Left cardiac atrium (tissue), 4 donors: ENCODE measurements at regions not wholly inside any gene's neighbourhood (a gene's known extent, or its start where the extent isn't known, plus 50 kb on each side); places are given as distances from the start of the nearest gene placed in this dataset.
"Not testable (repeated sequence)": the region's sequence is repeated elsewhere in the genome, so short reads cannot be mapped to it uniquely, and the experiment has no call there.

Source experiments
- ATAC-seq, 2 donors: fragments of 200-7000 bp; cut with Tn5 transposase; one replicate each; pipeline ENCODE4 v1.9.1; 2020; ENCODE audit warnings: mild to moderate bottlenecking in 2 of 2, moderate library complexity in 2 of 2
- DNase-seq: peaks from one replicate; pipeline ENCODE4 v3.0.0-alpha.2; 2020
- intact Hi-C, 2 donors: fragments of 100-400 bp; cut with DNase I; formaldehyde crosslinking; loops; one replicate each; pipeline versions ENCODE4 v1.14.1 to v1.15.1; 2022 to 2023
- donor health status: DM: no; HTN: yes; CAD: no.
- donor health status: DM: no; HTN: yes; CAD: no; lungs with severe emphysema.
- donor health status: DM: yes; HTN: yes; CAD: no.
- donor health status: Dilated cardiomyopathy.

DNA sequence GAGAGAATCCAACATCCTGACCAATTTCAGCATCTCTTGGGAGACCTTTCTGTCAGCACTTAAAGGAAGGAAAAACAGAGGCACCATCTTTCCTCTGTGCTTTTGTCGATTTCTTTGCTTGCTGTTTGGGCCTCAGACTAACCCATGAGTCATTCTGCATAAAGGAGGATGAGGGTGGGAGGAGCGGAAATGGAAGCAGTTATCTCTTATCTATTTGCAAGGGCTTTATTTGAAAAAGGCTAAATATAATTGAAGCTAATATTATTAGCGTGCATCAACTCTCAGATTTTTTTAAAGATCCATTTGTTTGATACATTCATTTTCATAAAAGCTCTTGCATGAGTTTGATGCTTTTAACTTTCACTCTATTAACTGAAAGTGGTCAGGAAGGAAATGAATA lies 72.9 kb downstream of the ZNF622 start:
- ATAC-seq (no peak), DNase-seq (no peak)
- intact Hi-C loops = no loop called here

DNA sequence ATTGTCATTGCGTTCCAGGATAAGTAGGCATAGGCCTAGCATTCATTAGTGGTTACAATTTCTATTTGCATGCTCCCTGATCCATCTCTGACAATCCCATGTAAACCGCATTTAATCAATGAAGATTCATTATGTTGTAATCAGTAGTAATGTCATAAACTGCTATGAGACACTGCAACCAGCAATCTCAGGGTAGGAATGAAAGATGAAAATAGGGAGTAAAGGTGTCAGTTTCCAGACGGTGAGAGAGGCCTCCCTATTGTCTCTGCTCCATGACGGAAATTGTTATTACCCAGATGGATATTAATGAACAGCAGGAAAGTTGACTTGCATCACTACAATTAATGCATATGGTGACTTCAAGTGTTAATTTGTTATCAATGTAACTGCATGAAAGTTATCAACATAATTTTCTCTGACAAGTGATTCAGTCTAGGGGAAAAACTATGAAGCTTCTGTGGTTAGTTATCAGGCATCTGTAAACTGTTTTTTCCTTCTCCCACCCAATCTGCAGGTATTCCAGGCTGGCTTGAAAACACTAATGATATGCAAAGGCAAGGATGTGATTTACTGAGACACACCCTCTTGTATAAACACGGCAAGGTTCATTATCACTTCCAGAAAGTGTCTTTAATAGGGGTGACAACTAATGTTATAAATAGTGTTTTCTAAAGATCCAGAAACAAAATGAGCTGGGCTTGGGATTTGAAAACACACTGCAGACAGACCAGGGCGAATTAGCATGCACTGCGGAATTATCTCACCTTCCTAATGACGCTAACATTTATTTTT lies 73.5 kb downstream of the ZNF622 start:
- DNase-seq (no peak), ATAC-seq (no peak)
- intact Hi-C loops = no loop called here

DNA sequence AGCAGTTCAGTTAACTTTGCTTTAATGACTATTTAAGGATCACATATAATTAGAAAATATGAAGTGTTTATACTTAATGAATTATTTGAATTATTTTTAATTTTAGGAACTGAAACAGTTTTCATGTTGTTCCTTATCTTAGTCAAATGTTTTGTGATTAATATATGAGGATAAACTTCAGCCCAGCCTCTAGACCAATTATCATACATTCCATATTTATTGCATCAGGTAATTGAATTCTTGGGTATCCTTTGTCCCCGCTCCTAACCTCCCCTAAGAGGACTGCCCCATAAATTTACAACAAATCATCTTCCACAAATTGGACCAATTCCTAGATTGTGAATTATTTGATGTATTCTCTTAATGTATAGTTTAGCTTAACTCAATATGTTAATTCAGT lies 74.8 kb downstream of the ZNF622 start:
- DNase-seq = no peak
- ATAC-seq = no peak
- intact Hi-C loops = no loop called here

DNA sequence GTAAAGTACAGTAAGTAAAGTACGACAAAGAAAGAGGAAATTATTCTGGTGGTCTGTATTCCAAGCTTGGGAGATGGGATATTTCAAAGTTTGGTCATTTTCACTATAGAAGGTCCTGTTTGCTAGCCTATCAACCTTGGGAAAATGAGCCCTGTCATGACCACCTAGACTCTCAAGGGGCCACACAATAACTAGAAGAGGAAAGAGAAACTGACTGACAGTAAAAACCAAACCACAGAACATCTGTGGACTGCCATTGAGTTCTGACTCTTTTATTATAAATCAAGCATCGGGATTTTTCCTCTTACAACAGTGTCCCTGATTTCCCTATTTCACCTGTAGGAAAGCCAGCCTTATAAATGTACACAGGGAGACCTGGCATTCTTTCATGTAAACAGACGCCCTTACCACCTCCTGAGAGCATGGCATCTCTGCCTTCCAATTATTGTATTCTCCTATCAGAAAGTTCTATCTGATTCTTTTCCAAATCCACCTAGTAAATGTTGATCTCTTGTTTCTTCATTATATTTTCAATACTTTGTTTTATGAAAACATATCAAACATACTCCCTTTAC lies 80.0 kb downstream of the ZNF622 start:
- no peak for DNase-seq
- no peak for ATAC-seq
- intact Hi-C loops = no loop called here

DNA sequence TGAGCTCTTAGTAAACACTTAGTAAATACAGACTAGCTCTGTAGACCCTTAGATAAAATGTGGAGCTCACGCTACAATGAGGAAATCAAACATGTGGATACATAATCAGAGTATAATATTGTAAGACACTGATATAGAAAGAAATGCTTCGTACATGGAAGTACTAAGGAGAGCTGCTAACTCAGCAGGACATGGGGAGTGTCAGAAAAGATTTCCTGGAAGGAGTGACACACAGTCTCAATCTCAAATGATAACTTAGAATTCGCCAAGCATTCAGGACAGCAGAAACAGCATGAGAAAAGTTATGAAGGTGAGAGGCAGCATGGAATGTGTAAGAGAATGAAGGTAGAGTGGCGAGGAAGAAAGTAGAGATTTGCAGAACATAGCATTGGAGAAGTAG lies 80.8 kb downstream of the ZNF622 start:
- ATAC-seq (no peak), DNase-seq (no peak)
- intact Hi-C loops = no loop called here

DNA sequence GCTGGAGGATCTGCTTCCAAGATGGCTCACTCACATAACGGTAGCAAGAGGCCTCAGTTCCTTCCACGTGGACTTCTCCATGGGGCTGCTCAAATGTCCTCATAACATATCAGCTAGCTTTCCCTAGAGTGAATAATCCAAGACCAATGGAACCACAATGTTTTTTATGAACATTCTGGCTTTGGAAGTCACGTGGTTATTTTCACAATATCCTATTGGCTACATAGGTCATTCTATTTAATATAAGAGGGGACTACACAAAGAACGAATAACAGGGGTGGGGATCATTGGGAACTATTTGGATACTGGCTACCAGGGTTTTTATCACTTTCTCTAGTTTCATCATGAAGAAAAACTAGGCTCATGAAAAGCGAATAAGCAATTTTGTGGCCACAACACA lies 81.4 kb downstream of the ZNF622 start:
- intact Hi-C loops = no loop called here
- no peak for DNase-seq
- ATAC-seq = no peak

DNA sequence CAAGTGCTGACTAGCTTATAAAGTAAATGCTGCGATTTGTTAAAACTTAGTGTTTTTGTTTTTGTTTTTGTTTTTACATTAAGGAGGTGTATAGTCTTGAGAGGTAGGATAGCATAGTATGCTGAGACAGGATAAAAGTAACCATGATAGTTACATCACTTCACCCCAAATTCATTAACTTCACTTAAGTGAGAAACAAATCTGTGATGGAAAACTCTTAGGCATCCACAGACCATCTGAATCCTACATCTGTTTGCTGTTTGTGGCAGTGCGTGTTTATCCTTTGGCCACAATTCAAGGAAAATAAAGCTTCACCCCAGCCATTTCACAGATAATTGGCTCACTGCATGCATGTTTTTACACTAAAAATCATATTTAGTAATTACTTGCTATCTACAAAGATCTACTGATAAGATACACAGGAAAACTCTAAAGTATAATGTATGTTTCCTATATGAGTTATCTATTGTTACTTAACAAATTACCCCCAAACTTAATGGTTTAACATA lies 82.0 kb downstream of the ZNF622 start:
- DNase-seq (no peak), ATAC-seq (no peak)
- intact Hi-C loops = no loop called here

DNA sequence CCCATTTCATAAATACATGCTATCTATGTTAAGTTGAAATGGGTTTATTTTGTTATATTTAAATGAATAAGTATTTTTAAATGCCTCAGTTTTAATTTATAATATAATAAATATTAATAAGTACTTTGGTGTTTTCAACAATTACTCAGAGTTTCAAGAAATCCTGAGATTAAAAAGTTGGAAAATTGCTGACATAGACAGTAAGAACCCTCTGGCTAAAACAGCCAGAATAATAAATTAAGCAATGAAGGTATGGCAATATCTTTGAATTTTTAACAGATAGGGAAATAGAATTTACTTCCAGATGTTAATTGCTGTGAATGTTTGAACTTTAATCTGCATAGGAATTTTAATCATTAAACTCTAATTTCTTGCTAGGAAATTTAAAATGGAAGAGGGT lies 83.6 kb downstream of the ZNF622 start:
- DNase-seq (no peak), ATAC-seq (no peak)
- intact Hi-C loops = no loop called here

DNA sequence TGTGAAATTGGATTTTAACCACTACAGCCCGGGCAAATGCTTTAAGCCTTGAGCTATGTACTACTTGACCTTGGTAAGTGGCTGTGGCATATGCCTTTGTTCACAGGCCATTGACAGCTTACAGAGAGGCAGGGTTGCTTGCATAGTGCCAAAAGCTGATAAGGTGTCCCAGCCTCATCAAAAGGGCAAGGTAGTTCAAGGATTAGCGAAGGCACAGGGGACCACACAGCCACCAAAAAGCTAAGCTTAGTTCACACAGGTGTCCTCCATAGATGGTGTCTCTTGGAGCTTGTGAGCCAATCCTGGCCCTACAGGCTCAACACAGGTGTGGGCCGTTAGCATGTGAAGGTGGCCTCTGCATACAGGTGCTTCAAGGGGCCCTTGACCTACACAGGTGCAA lies 86.8 kb downstream of the ZNF622 start:
- DNase-seq (no peak), ATAC-seq (peak; percentile 34 to 90)
- intact Hi-C loops = no loop called here

DNA sequence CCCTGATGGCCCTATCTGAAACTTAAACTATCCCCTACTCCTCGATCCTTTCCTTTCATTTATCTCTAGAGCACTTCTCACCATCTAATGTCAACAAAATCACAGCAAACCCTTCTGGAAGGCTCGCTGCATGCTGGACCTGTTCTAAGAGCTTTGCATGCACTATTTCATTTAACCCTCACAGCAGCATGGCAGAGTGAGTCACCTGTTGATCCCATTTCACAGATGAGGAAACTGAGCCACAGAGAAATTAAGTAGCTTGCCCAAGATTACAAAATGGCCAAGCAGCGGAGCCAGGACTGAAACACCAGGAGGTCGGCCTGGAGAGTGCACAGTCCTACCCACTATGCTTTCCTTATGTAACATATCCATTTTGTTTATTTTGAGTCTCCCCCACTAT lies 93.1 kb downstream of the ZNF622 start:
- intact Hi-C loops = no loop called here
- ATAC-seq (no peak), DNase-seq (no peak)

DNA sequence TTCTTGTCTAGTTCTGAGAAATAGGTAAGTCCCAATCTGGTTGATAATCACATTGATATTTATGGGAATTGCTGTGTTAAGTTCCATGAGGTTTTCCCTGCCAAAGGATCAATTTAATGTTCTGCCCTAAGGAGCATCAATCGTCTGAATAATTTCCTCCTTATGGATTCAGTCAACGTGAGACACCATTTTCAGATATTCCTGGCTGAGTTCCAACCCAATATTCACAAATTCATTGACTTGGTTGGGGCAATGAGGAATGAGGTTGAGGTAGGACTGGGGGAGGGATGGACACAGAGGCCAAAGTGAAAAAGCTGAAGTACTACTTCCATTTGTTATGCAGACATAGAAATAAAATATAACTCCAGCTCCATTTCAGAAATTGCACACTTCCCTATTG lies 99.1 kb downstream of the ZNF622 start:
- intact Hi-C loops = no loop called here
- DNase-seq = no peak
- no peak for ATAC-seq

DNA sequence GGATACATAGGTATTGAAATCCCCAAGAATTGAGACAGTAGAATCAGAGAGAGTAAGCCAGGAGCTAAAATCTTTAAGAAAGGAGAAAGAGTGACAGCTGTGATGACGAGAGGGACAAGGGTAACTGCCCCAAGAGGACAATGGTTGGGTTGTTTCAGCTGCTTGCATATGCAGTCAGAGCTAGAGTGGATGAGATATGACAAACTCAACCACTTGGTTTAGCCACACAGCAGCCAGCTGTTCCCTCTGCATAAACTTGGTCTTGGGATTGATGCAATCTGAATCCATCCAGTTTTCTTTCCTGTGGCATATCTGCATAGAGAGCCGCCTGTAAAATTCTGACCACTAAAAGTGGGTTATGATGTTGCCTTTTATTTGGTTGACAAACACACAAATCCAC lies 100.7 kb downstream of the ZNF622 start:
- intact Hi-C loops = no loop called here
- ATAC-seq = no peak
- no peak for DNase-seq

DNA sequence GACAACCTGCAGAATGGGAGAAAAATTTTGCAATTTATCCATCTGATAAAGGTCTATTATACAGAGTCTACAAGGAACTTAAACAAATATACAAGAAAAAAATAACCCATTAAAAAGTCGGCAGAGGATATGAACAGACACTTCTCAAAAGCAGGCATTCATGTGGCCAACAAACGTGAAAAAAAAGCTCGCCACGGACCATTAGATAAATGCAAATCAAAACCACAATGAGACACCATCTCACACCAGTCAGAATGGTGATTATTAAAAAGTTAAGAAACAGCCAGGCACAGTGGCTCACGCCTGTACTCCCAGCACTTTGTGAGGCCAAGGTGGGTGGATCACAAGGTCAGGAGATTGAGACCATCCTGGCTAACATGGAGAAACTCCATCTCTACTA lies 112.2 kb downstream of the ZNF622 start:
- ATAC-seq, DNase-seq, intact Hi-C loops: not testable (repeated sequence)

DNA sequence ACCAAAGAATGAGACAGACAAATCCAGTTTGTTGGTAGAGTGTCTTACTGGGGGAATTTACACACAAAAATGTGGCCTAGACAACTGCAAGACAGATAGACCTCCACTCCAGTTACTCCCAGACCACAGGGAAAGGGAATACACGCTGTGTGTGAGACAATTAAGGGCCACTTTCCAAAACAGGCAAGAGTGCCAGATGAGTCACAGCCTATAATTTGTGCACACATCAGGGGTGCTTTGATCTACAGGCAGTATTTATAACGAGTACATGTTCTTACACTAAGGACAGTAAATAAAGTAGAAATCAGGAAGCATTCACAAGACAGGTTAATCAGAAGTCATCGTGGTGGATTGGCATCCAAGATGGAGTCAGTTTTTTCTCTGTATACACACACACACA lies 114.8 kb downstream of the ZNF622 start:
- no peak for ATAC-seq
- DNase-seq = no peak
- intact Hi-C loops = no loop called here

DNA sequence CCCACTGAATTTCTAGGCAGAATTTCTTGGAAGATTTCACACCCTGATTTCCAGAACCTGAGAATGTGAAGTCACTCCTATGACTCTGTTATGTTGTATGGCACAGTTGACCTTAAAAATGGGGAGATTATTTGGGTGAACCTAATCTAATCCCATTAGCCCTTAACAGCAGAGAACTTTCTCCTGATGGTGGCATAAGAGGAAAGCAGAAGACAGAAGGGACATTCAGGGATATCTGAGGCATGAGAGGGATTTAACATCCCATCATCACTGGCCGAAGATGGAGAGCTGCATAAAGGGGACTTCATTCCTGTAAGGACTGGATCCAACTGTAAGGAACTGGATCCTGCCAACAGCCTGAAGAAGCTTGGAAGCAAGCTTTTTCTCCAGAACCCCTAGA lies 119.2 kb downstream of the ZNF622 start:
- ATAC-seq = no peak
- intact Hi-C loops = no loop called here

DNA sequence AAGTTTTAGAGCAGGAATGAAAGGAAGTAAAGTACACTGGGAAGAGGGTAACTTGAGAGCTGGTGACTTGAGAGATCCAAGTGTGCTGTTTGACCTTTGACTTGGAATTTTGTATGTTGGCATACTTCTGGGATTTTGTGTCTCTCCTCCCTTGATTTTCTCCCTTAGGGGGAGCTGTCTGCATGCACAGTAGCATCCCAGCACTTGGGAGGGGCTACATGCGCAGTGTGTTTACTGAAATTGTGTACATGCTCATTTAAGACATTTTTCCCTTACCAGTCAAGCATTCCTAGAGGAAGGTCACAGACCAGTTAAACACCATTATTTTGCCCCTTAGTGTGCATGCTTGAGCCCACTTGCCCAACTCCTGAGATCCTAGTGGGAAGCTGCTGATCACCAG lies 120.1 kb downstream of the ZNF622 start:
- DNase-seq (no peak), ATAC-seq (no peak)
- intact Hi-C loops = no loop called here

More for the DNA sequence above, 119.2 kb downstream of the ZNF622 start:
- DNase-seq = no peak

DNA sequence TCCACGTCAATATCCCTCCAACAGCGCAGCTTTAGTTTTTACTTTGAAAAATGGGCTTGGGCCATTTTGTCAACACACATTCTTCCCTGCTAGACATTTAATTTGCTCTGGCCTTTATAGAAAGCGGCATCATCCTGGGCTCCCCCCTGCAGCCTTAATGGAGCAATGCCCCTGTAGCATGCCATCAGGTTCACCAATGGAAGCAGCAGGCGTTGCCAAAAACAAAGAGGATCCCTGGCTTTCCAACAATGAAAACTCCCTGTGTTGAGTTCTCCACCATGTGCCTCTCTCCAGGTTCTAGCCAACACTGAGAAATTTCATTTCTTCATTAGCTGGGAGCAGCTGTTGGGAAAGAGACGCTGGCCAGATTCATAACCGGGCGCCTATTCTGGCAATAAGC lies 139.5 kb downstream of the ZNF622 start:
- DNase-seq = no peak
- intact Hi-C loops = no loop called here
- ATAC-seq = no peak

DNA sequence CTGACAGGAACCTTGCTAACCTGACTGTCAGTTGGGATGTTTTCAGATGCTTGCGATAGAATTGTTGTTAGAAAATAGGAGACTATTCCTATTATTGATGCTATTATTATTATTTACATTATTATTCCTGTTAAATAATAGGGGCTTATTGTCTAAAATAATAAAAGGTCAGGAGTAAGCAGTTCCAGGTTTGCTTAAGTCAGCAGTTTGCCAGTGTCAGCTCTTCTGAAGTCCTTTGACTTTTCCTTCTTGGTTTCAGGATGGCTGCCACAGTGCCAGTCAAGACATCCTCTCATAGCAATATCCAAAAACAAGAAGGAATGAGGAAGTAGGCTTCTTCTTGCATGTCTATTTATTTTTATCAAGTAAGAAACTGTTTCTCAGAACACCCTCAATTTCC lies 141.7 kb upstream of the MARCHF11 start:
- DNase-seq = no peak
- intact Hi-C loops = no loop called here
- no peak for ATAC-seq

DNA sequence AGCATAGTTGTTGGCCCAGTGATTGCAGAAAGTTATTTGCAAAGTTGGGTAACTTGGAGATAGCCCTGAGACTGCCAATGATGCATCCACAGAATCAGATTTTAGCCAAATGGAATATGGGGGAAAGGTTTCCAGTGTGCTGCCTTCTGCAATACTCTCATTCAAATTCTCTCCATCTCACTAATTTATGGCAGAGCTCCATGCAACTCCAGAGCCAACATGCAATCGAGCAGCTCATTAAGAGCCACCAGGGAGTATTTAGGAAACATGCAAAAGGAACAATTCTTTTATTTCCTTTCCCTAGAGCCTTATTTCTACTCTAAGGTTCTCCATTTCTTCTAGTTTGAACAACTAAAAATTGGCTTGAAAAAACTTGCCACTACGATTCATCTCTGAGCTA lies 135.9 kb upstream of the MARCHF11 start:
- intact Hi-C loops = no loop called here
- no peak for DNase-seq
- no peak for ATAC-seq

DNA sequence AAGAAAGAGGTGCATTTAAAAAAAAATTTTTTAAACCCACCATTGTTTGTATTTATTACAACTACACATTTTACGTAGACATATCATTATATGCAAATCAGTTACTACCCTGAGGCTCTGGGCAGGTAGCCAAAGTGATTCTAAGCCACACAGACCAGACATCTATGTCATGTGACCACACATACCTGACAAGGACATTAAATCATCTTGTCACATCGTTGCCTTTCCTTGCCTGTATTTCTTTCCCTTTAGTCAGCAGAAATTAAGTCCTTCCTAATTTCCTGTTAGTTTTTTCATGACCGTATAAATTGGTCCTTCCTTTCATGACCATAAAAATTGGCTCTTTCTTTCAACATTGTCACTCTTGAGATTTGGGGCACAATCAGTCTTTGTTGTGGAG lies 134.2 kb upstream of the MARCHF11 start:
- ATAC-seq = no peak
- intact Hi-C loops = no loop called here
- DNase-seq = no peak

DNA sequence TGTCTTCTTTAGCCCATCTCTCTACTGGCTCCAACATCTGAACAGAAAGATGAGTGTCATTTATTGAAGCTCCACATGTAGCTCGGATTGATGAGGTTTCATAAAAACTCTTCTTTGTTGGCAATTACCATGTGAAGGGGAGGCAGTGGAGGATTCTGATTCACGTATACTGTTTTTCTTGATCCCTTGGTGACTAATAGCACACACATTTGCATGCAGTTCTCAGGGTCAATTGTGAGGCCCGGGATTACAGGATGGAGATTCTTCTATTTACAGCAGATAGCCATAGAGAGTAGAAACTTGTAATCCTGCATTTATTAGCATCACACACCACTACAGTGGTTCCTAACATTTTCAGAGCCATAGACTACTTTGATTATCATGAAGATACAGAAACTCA lies 133.2 kb upstream of the MARCHF11 start:
- no peak for DNase-seq
- intact Hi-C loops = no loop called here
- no peak for ATAC-seq
